OCI-LY1 (cell line): ENCODE measurements at regions not wholly inside any gene's neighbourhood (a gene's known extent, or its start where the extent isn't known, plus 50 kb on each side); places are given as distances from the start of the nearest gene placed in this dataset.

Experiments used
- CTCF ChIP-seq: fragments of 200-600 bp; sonication (generic), shearing (Covaris generic); IDR thresholded peaks from 2 replicates; pipeline ENCODE4 v1.5.1; 2017; ENCODE audit warnings: mild to moderate bottlenecking, antibody characterized with exemption, low read length, moderate library complexity, mixed read lengths
- EZH2 ChIP-seq: fragments of 200-600 bp; sonication (generic), shearing (Covaris generic); IDR thresholded peaks from 2 replicates; pipeline ENCODE4 v1.8.0; 2017; ENCODE audit warnings: borderline replicate concordance, mixed run types, mild to moderate bottlenecking, antibody characterized with exemption, low read length, moderate library complexity, mixed read lengths

- TF ChIP-seq CTCF (no peak), EZH2 (no peak)
Observed at GRCh38 chr21:31459457-31459856, 115.4 kb upstream of the TIAM1 start.
